Lower leg skin (tissue), 3 donors: ENCODE measurements at regions not wholly inside any gene's neighbourhood (a gene's known extent, or its start where the extent isn't known, plus 50 kb on each side); places are given as distances from the start of the nearest gene placed in this dataset.

ENCODE experiments used
- POLR2A ChIP-seq, 2 donors: fragments of 450-650 bp; IDR thresholded peaks; one replicate each; pipeline ENCODE4 v1.6.1; 2016 to 2017; ENCODE audit warnings: antibody characterized with exemption in 2 of 2, mild to moderate bottlenecking in 1 of 2, moderate library complexity in 1 of 2
- TF ChIP-seq, protein P1 (sequence below), 3 donors: fragments of 450-650 bp; IDR thresholded peaks; one replicate each; pipeline ENCODE4 v1.5.1; 2016; ENCODE audit warnings: antibody characterized with exemption in 3 of 3, mild to moderate bottlenecking in 3 of 3, moderate library complexity in 2 of 3

- TF ChIP-seq, protein P1, sequence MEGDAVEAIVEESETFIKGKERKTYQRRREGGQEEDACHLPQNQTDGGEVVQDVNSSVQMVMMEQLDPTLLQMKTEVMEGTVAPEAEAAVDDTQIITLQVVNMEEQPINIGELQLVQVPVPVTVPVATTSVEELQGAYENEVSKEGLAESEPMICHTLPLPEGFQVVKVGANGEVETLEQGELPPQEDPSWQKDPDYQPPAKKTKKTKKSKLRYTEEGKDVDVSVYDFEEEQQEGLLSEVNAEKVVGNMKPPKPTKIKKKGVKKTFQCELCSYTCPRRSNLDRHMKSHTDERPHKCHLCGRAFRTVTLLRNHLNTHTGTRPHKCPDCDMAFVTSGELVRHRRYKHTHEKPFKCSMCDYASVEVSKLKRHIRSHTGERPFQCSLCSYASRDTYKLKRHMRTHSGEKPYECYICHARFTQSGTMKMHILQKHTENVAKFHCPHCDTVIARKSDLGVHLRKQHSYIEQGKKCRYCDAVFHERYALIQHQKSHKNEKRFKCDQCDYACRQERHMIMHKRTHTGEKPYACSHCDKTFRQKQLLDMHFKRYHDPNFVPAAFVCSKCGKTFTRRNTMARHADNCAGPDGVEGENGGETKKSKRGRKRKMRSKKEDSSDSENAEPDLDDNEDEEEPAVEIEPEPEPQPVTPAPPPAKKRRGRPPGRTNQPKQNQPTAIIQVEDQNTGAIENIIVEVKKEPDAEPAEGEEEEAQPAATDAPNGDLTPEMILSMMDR (IDR thresholded peaks at IDR 0.05): no peak
- no peak for TF ChIP-seq POLR2A (IDR thresholded peaks at IDR 0.05)
These were observed 627.1 kb upstream of the WWC1 start for GRCh38 chr5:167664222-167664804.
